HEK293 (cell line): ENCODE measurements at regions not wholly inside any gene's neighbourhood (a gene's known extent, or its start where the extent isn't known, plus 50 kb on each side); places are given as distances from the start of the nearest gene placed in this dataset.

Experiments used
- CTCF ChIA-PET: fragments of 350-600 bp; formaldehyde crosslinking; extraction: SDS; loops from one replicate; lab custom pipeline; 2021; ENCODE audit warnings: antibody characterized with exemption; lab: Yijun Ruan, JAX
- POLR2A ChIA-PET: fragments of 300-600 bp; formaldehyde crosslinking; extraction: SDS; loops from one replicate; lab custom pipeline; 2020; ENCODE audit warnings: antibody characterized with exemption, inconsistent platforms; lab: Yijun Ruan, JAX
- H3K27ac ChIP-seq: fragments of 200-500 bp; sonication (Bioruptor generic); 2 replicates; pipeline ENCODE4 v1.5.1; 2014; ENCODE audit warnings: low read depth, low read length, control low read depth, inconsistent platforms; ENCODE audit errors: extremely low read depth
- H3K36me3 ChIP-seq, 2 experiments: fragments of 200-500 bp in 1 of 2; sonication (Bioruptor generic) in 1 of 2; 1 replicate in 1 of 2; 2 replicates in 1 of 2; pipeline ENCODE4 v1.5.1; 2014 to 2017; ENCODE audit warnings: inconsistent platforms in 2 of 2, low read length in 2 of 2; ENCODE audit not compliant: control insufficient read depth in 2 of 2, insufficient read depth in 1 of 2
- H3K4me1 ChIP-seq: fragments of 200-500 bp; sonication (Bioruptor generic); 2 replicates; pipeline ENCODE4 v1.5.1; 2014; ENCODE audit warnings: mild to moderate bottlenecking, low read length, inconsistent platforms; ENCODE audit not compliant: control insufficient read depth, insufficient read depth
- H3K4me3 ChIP-seq: 2 replicates; pipeline ENCODE4 v1.5.1; 2011; ENCODE audit warnings: low read depth, mild to moderate bottlenecking, control low read depth, low read length, moderate library complexity
- H3K9me3 ChIP-seq: fragments of 200-500 bp; sonication (Bioruptor generic); 2 replicates; pipeline ENCODE4 v1.5.1; 2014; ENCODE audit warnings: low read depth, low read length, inconsistent platforms; ENCODE audit not compliant: control insufficient read depth, insufficient read depth
- INSM2 ChIP-seq: fragments of 450-650 bp; formaldehyde crosslinking; IDR thresholded peaks from 2 replicates; pipeline ENCODE4 v1.5.1; 2016; ENCODE audit warnings: missing biosample characterization, missing genetic modification characterization
- KLF16 ChIP-seq: fragments of 450-650 bp; formaldehyde crosslinking; IDR thresholded peaks from 2 replicates; pipeline ENCODE4 v1.5.1; 2017; ENCODE audit warnings: missing biosample characterization, missing genetic modification characterization
- KLF8 ChIP-seq: fragments of 450-650 bp; formaldehyde crosslinking; IDR thresholded peaks from 2 replicates; pipeline ENCODE4 v1.5.1; 2016; ENCODE audit warnings: missing biosample characterization, missing genetic modification characterization
- MYNN ChIP-seq: fragments of 450-650 bp; formaldehyde crosslinking; IDR thresholded peaks from 2 replicates; pipeline ENCODE4 v1.5.1; 2016; ENCODE audit warnings: missing biosample characterization, missing genetic modification characterization, borderline replicate concordance
- MZF1 ChIP-seq: fragments of 450-650 bp; formaldehyde crosslinking; IDR thresholded peaks from 2 replicates; pipeline ENCODE4 v1.5.1; 2017; ENCODE audit warnings: missing biosample characterization, missing genetic modification characterization, borderline replicate concordance
- REPIN1 ChIP-seq: fragments of 450-650 bp; formaldehyde crosslinking; IDR thresholded peaks from 2 replicates; pipeline ENCODE4 v1.5.1; 2017; ENCODE audit warnings: missing biosample characterization, missing genetic modification characterization, low read depth
- REST ChIP-seq: fragments of 450-650 bp; formaldehyde crosslinking; IDR thresholded peaks from 2 replicates; pipeline ENCODE4 v1.5.1; 2016; ENCODE audit warnings: missing biosample characterization, missing genetic modification characterization
- SP7 ChIP-seq: fragments of 450-650 bp; formaldehyde crosslinking; IDR thresholded peaks from 2 replicates; pipeline ENCODE4 v1.5.1; 2016; ENCODE audit warnings: missing biosample characterization, missing genetic modification characterization
- WT1 ChIP-seq: fragments of 450-650 bp; formaldehyde crosslinking; IDR thresholded peaks from 2 replicates; pipeline ENCODE4 v1.5.1; 2016; ENCODE audit warnings: missing biosample characterization, missing genetic modification characterization
- ZBTB17 ChIP-seq: fragments of 450-650 bp; formaldehyde crosslinking; IDR thresholded peaks from 2 replicates; pipeline ENCODE4 v1.5.1; 2016; ENCODE audit warnings: missing biosample characterization, missing genetic modification characterization
- ZNF10 ChIP-seq: fragments of 450-650 bp; formaldehyde crosslinking; IDR thresholded peaks from 2 replicates; pipeline ENCODE4 v1.5.1; 2017; ENCODE audit warnings: missing biosample characterization, missing genetic modification characterization
- ZNF114 ChIP-seq: fragments of 450-650 bp; formaldehyde crosslinking; IDR thresholded peaks from 2 replicates; pipeline ENCODE4 v1.5.0; 2017; ENCODE audit warnings: missing biosample characterization, missing genetic modification characterization
- ZNF133 ChIP-seq: fragments of 450-650 bp; formaldehyde crosslinking; IDR thresholded peaks from 2 replicates; pipeline ENCODE4 v1.5.1; 2016; ENCODE audit warnings: missing biosample characterization, missing genetic modification characterization
- ZNF26 ChIP-seq: fragments of 450-650 bp; formaldehyde crosslinking; IDR thresholded peaks from 2 replicates; pipeline ENCODE4 v1.5.1; 2016; ENCODE audit warnings: missing biosample characterization, missing genetic modification characterization
- ZNF416 ChIP-seq: fragments of 450-650 bp; formaldehyde crosslinking; IDR thresholded peaks from 2 replicates; pipeline ENCODE4 v1.5.1; 2016; ENCODE audit warnings: missing biosample characterization, missing genetic modification characterization
- ZNF624 ChIP-seq: fragments of 450-650 bp; formaldehyde crosslinking; IDR thresholded peaks from 2 replicates; pipeline ENCODE4 v1.5.1; 2017; ENCODE audit warnings: missing biosample characterization, missing genetic modification characterization
- ZNF629 ChIP-seq: fragments of 450-650 bp; formaldehyde crosslinking; IDR thresholded peaks from 2 replicates; pipeline ENCODE4 v1.5.1; 2017; ENCODE audit warnings: missing biosample characterization, missing genetic modification characterization

- H3K4me3 ChIP-seq: no peak overlapping the region
- no peak overlapping the region for H3K27ac ChIP-seq
- ChIA-PET CTCF (no interaction called here), POLR2A (no interaction called here)
- H3K9me3 ChIP-seq: no peaks in the 10 kb centered on the region
- no peaks in the 10 kb centered on the region for H3K36me3 ChIP-seq
- no peak for TF ChIP-seq ZNF624 (tag by site-specific recombination)
- TF ChIP-seq ZNF26 (tag by site-specific recombination): no peak
- TF ChIP-seq MZF1 (tag by site-specific recombination): no peak
- no peak for TF ChIP-seq INSM2 (tag by site-specific recombination)
- TF ChIP-seq KLF16 (tag by site-specific recombination): no peak
- no peak for TF ChIP-seq REPIN1
- no peak for TF ChIP-seq ZNF10 (tag by site-specific recombination)
- TF ChIP-seq ZNF416 (tag by site-specific recombination): no peak
- no peak for TF ChIP-seq ZNF629
- TF ChIP-seq KLF8 (tag by site-specific recombination): no peak
- no peak for TF ChIP-seq WT1
- TF ChIP-seq MYNN (tag by site-specific recombination): no peak
- H3K4me1 ChIP-seq: no peaks in the 10 kb centered on the region
Measured at GRCh38 chr6:94424692-94425091, 1005.3 kb upstream of the EPHA7 start.

GRCh38 chr6:94417363-94417762 lies 998.0 kb upstream of the EPHA7 start:
- no peak overlapping the region for H3K4me3 ChIP-seq
- no peaks in the 10 kb centered on the region for H3K36me3 ChIP-seq
- H3K9me3 ChIP-seq: no peaks in the 10 kb centered on the region
- TF ChIP-seq SP7 (tag by site-specific recombination) (no peak), ZNF114 (tag by site-specific recombination) (no peak), WT1 (no peak), ZBTB17 (tag by site-specific recombination) (no peak), REST (tag by site-specific recombination) (no peak)
- TF ChIP-seq, all 188 proteins: peak for 0
- Histone ChIP-seq H3K4me1 (no peaks in the 10 kb centered on the region), H3K27ac (no peak overlapping the region)
- POLR2A ChIA-PET: no interaction called here
- CTCF ChIA-PET: no interaction called here

GRCh38 chr6:94414041-94414440 lies 994.7 kb upstream of the EPHA7 start:
- POLR2A ChIA-PET: no interaction called here

More at GRCh38 chr6:94414041-94414440, 994.7 kb upstream of the EPHA7 start:
- H3K36me3 ChIP-seq: no peaks in the 10 kb centered on the region
- no peaks in the 10 kb centered on the region for H3K9me3 ChIP-seq
- CTCF ChIA-PET: no interaction called here
- H3K4me1 ChIP-seq: no peaks in the 10 kb centered on the region
- H3K27ac ChIP-seq: no peak overlapping the region
- TF ChIP-seq ZNF133 (tag by site-specific recombination): no peak
- H3K4me3 ChIP-seq: no peak overlapping the region
